ENCODE measurements at regions not wholly inside any gene's neighbourhood (a gene's known extent, or its start where the extent isn't known, plus 50 kb on each side); places are given as distances from the start of the nearest gene placed in this dataset.

DNA sequence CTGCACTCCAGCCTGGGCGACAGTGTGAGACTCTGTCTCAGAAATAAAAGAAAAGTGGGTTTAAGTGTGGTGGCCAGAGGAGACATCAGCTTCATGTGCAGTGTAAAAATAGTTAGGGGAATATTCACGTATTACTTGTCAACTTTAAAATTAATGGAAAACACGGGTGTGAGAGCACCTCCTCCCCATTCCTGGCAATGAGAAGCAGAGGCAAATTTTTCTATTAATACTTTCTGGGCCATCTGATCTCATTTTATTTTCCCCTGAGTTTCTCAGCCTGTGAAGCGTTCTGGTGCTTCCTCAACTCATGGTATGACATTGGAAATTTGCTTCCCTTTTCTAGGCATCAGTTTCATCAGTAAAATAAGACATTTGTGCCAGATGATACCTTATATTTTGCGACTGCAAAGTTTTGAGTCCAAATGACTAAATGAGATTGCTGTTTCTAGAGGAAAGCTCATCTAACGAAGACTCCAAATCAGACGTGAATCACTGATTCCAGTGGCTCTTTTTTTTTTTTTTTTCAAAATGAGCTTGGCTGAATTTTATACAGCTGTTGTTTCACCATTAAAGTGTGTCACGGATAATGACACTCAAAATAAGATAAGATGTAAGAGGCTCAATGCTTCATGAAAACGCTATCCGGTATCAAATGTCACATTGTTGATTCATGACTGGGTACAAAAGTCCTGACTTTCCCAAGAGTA lies 104.6 kb downstream of the MSX2 start:
- no peaks in the 10 kb centered on the region for H3K4me1 ChIP-seq (ENCODE audit: control insufficient read depth, insufficient read depth, low read length)
- no peaks in the 10 kb centered on the region for H3K27me3 ChIP-seq (ENCODE audit: control insufficient read depth in 1 of 2, insufficient read depth in 2 of 2, low read length in 2 of 2)
- no peak overlapping the region for H3K27ac ChIP-seq (ENCODE audit: low read length)
- H3K4me3 ChIP-seq (ENCODE audit: low read length in 2 of 2) = no peak overlapping the region
- H3K9me3 ChIP-seq (ENCODE audit: control insufficient read depth in 2 of 2, low read length in 2 of 2) = no peaks in the 10 kb centered on the region
- H3K9ac ChIP-seq (ENCODE audit: low read length in 2 of 2) = no peak overlapping the region
- H3K36me3 ChIP-seq (ENCODE audit: control insufficient read depth in 2 of 2, insufficient read depth in 2 of 2, low read length in 2 of 2) = no peaks in the 10 kb centered on the region

DNA sequence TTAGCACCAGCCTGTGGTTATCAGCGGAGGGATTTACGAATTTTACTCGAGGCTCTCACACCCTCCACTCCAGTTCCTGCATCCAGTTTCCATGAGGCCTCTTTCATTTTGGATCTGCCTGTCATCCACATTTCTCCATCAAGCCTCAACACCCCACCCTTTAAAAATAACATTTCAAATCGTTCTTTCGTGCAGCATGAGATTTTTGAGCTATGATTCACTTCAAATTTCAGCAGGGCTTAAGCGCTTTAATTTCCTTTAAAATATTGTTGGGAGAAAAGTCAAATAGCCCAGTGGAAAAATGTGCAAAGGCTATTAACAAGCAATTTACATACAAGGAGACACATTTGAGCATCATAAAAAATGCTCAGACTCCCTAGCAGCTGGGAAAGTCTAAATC lies 103.2 kb downstream of the MSX2 start:
- Histone ChIP-seq H3K4me1 (ENCODE audit: control insufficient read depth, insufficient read depth, low read length) (no peaks in the 10 kb centered on the region), H3K9me3 (ENCODE audit: control insufficient read depth in 2 of 2, low read length in 2 of 2) (no peaks in the 10 kb centered on the region), H3K4me3 (ENCODE audit: low read length in 2 of 2) (no peak overlapping the region), H3K9ac (ENCODE audit: low read length in 2 of 2) (no peak overlapping the region), H3K36me3 (ENCODE audit: control insufficient read depth in 2 of 2, insufficient read depth in 2 of 2, low read length in 2 of 2) (no peaks in the 10 kb centered on the region), H3K27me3 (ENCODE audit: control insufficient read depth in 1 of 2, insufficient read depth in 2 of 2, low read length in 2 of 2) (no peaks in the 10 kb centered on the region), H3K27ac (ENCODE audit: low read length) (no peak overlapping the region)

DNA sequence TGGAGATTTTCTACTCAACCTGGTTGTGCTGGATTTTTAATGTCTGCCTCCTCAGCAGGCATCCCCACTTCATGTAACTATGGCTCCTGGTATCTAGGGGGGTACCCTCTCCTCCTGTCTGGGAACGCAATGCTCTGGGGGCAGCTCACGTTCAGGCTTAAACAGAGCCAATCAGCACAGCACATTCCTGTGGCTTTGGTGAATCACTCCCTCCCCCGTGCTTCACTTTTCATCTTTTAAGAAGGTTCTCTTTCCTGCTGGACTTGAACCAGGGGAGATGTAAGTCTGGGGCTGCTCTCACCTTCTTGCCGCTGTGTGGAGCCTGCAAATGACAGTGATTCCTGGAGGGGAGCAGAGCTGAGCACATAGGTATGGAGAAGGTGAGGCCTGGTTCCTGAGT lies 101.2 kb downstream of the MSX2 start:
- Histone ChIP-seq H3K4me3 (ENCODE audit: low read length in 2 of 2) (no peak overlapping the region), H3K27ac (ENCODE audit: low read length) (no peak overlapping the region), H3K9ac (ENCODE audit: low read length in 2 of 2) (no peak overlapping the region), H3K36me3 (ENCODE audit: control insufficient read depth in 2 of 2, insufficient read depth in 2 of 2, low read length in 2 of 2) (no peaks in the 10 kb centered on the region), H3K27me3 (ENCODE audit: control insufficient read depth in 1 of 2, insufficient read depth in 2 of 2, low read length in 2 of 2) (no peaks in the 10 kb centered on the region), H3K9me3 (ENCODE audit: control insufficient read depth in 2 of 2, low read length in 2 of 2) (no peaks in the 10 kb centered on the region), H3K4me1 (ENCODE audit: control insufficient read depth, insufficient read depth, low read length) (no peaks in the 10 kb centered on the region)

DNA sequence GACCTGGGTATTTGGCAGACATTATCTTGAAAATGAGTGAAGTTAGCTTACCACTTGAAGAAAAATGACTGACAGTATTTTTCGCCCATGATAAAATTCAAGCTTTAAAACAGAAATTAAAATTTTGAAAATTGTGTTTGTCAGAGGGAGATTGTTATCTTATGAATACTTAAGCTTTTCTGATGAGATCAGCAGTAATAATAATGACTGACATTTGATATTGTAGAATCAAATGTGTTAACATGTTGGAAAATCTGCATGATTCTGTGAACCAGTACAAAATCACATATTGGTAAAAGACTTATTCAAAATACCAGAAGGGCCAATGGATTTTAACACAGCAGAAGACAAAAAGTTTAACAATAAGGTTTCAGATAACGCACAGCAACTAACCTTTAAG lies 94.0 kb downstream of the MSX2 start:
- no peak overlapping the region for H3K9ac ChIP-seq (ENCODE audit: low read length in 2 of 2)

GRCh38 chr5:174817610-174818009 lies 93.2 kb downstream of the MSX2 start:
- Histone ChIP-seq H3K4me3 (ENCODE audit: low read length in 2 of 2) (no peak overlapping the region), H3K36me3 (ENCODE audit: control insufficient read depth in 2 of 2, insufficient read depth in 2 of 2, low read length in 2 of 2) (no peaks in the 10 kb centered on the region), H3K4me1 (ENCODE audit: control insufficient read depth, insufficient read depth, low read length) (no peaks in the 10 kb centered on the region), H3K9me3 (ENCODE audit: control insufficient read depth in 2 of 2, low read length in 2 of 2) (no peaks in the 10 kb centered on the region), H3K27ac (ENCODE audit: low read length) (no peak overlapping the region), H3K27me3 (ENCODE audit: control insufficient read depth in 1 of 2, insufficient read depth in 2 of 2, low read length in 2 of 2) (no peaks in the 10 kb centered on the region), H3K9ac (ENCODE audit: low read length in 2 of 2) (no peak overlapping the region)

More for the DNA sequence above, 94.0 kb downstream of the MSX2 start:
- Histone ChIP-seq H3K9me3 (ENCODE audit: control insufficient read depth in 2 of 2, low read length in 2 of 2) (no peaks in the 10 kb centered on the region), H3K4me1 (ENCODE audit: control insufficient read depth, insufficient read depth, low read length) (no peaks in the 10 kb centered on the region), H3K36me3 (ENCODE audit: control insufficient read depth in 2 of 2, insufficient read depth in 2 of 2, low read length in 2 of 2) (no peaks in the 10 kb centered on the region), H3K27me3 (ENCODE audit: control insufficient read depth in 1 of 2, insufficient read depth in 2 of 2, low read length in 2 of 2) (no peaks in the 10 kb centered on the region), H3K27ac (ENCODE audit: low read length) (no peak overlapping the region), H3K4me3 (ENCODE audit: low read length in 2 of 2) (no peak overlapping the region)

DNA sequence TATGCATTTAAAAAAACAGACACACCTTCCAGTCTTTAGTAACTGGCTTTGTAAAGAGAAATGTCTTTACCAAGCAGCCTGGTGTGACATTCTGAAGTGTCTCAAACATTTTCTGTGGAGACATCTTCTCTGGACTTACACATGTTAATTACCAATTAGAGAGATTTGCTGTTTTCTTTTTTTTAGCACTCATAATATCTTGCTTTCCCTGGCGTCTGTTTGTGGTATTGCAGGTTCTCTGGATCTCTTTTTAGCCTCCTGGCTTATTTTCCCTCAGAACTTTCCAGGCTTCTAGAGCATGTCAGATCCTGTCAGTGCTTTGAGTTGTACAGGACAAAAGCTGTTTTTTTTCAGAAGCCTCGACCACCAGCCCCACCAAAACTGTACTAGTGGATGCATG lies 92.5 kb downstream of the MSX2 start:
- no peaks in the 10 kb centered on the region for H3K36me3 ChIP-seq (ENCODE audit: control insufficient read depth in 2 of 2, insufficient read depth in 2 of 2, low read length in 2 of 2)
- H3K4me1 ChIP-seq (ENCODE audit: control insufficient read depth, insufficient read depth, low read length) = no peaks in the 10 kb centered on the region
- H3K9me3 ChIP-seq (ENCODE audit: control insufficient read depth in 2 of 2, low read length in 2 of 2) = no peaks in the 10 kb centered on the region
- no peaks in the 10 kb centered on the region for H3K27me3 ChIP-seq (ENCODE audit: control insufficient read depth in 1 of 2, insufficient read depth in 2 of 2, low read length in 2 of 2)
- H3K4me3 ChIP-seq (ENCODE audit: low read length in 2 of 2) = no peak overlapping the region
- H3K9ac ChIP-seq (ENCODE audit: low read length in 2 of 2) = no peak overlapping the region
- no peak overlapping the region for H3K27ac ChIP-seq (ENCODE audit: low read length)

DNA sequence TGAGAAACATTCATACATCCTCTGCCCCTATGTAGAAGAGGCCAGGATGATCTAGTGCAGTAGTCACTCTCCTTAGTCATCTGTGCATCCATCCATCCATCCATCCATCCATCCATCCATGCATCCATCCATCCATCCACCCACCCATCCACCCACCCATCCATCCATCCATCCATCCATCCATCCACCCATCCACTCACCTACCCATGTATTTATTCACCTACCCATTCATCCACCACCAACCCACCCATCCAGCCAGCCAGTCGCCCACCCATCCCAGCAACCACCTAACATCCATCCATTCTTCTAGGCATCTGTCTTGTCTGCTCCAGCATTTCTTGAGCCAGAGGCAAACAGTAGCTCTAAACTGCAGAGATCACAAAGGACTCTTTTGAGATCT lies 87.1 kb downstream of the MSX2 start:
- no peaks in the 10 kb centered on the region for H3K27me3 ChIP-seq (ENCODE audit: control insufficient read depth in 1 of 2, insufficient read depth in 2 of 2, low read length in 2 of 2)
- H3K4me3 ChIP-seq (ENCODE audit: low read length in 2 of 2) = no peak overlapping the region
- H3K9me3 ChIP-seq (ENCODE audit: control insufficient read depth in 2 of 2, low read length in 2 of 2) = no peaks in the 10 kb centered on the region
- no peak overlapping the region for H3K27ac ChIP-seq (ENCODE audit: low read length)
- no peak overlapping the region for H3K9ac ChIP-seq (ENCODE audit: low read length in 2 of 2)
- H3K4me1 ChIP-seq (ENCODE audit: control insufficient read depth, insufficient read depth, low read length) = no peaks in the 10 kb centered on the region
- H3K36me3 ChIP-seq (ENCODE audit: control insufficient read depth in 2 of 2, insufficient read depth in 2 of 2, low read length in 2 of 2) = no peaks in the 10 kb centered on the region

- H3K27ac ChIP-seq (ENCODE audit: low read length) = no peak overlapping the region
- H3K4me1 ChIP-seq (ENCODE audit: control insufficient read depth, insufficient read depth, low read length) = no peaks in the 10 kb centered on the region
- H3K27me3 ChIP-seq (ENCODE audit: control insufficient read depth in 1 of 2, insufficient read depth in 2 of 2, low read length in 2 of 2) = no peaks in the 10 kb centered on the region
- H3K36me3 ChIP-seq (ENCODE audit: control insufficient read depth in 2 of 2, insufficient read depth in 2 of 2, low read length in 2 of 2) = no peaks in the 10 kb centered on the region
- no peak overlapping the region for H3K4me3 ChIP-seq (ENCODE audit: low read length in 2 of 2)
- no peaks in the 10 kb centered on the region for H3K9me3 ChIP-seq (ENCODE audit: control insufficient read depth in 2 of 2, low read length in 2 of 2)
- no peak overlapping the region for H3K9ac ChIP-seq (ENCODE audit: low read length in 2 of 2)
Observed at GRCh38 chr5:174810796-174811195, 86.4 kb downstream of the MSX2 start.

GRCh38 chr5:174807471-174807870 lies 83.1 kb downstream of the MSX2 start:
- Histone ChIP-seq H3K36me3 (ENCODE audit: control insufficient read depth in 2 of 2, insufficient read depth in 2 of 2, low read length in 2 of 2) (no peaks in the 10 kb centered on the region), H3K4me1 (ENCODE audit: control insufficient read depth, insufficient read depth, low read length) (no peaks in the 10 kb centered on the region), H3K27me3 (ENCODE audit: control insufficient read depth in 1 of 2, insufficient read depth in 2 of 2, low read length in 2 of 2) (no peaks in the 10 kb centered on the region), H3K9ac (ENCODE audit: low read length in 2 of 2) (no peak overlapping the region), H3K9me3 (ENCODE audit: control insufficient read depth in 2 of 2, low read length in 2 of 2) (no peaks in the 10 kb centered on the region), H3K4me3 (ENCODE audit: low read length in 2 of 2) (no peak overlapping the region), H3K27ac (ENCODE audit: low read length) (peak overlapping the region; percentile 37)

GRCh38 chr5:174806729-174807128 lies 82.3 kb downstream of the MSX2 start:
- Histone ChIP-seq H3K4me3 (ENCODE audit: low read length in 2 of 2) (no peak overlapping the region), H3K4me1 (ENCODE audit: control insufficient read depth, insufficient read depth, low read length) (peaks cover 3% of the 10 kb centered on the region), H3K9me3 (ENCODE audit: control insufficient read depth in 2 of 2, low read length in 2 of 2) (no peaks in the 10 kb centered on the region), H3K9ac (ENCODE audit: low read length in 2 of 2) (no peak overlapping the region), H3K36me3 (ENCODE audit: control insufficient read depth in 2 of 2, insufficient read depth in 2 of 2, low read length in 2 of 2) (no peaks in the 10 kb centered on the region), H3K27ac (ENCODE audit: low read length) (no peak overlapping the region), H3K27me3 (ENCODE audit: control insufficient read depth in 1 of 2, insufficient read depth in 2 of 2, low read length in 2 of 2) (no peaks in the 10 kb centered on the region)

GRCh38 chr5:174801798-174802197 lies 77.4 kb downstream of the MSX2 start:
- Histone ChIP-seq H3K36me3 (ENCODE audit: control insufficient read depth in 2 of 2, insufficient read depth in 2 of 2, low read length in 2 of 2) (no peaks in the 10 kb centered on the region), H3K27me3 (ENCODE audit: control insufficient read depth in 1 of 2, insufficient read depth in 2 of 2, low read length in 2 of 2) (peaks cover 4% of the 10 kb centered on the region in 2 donors)

More at GRCh38 chr5:174801798-174802197, 77.4 kb downstream of the MSX2 start:
- Histone ChIP-seq H3K27ac (ENCODE audit: low read length) (no peak overlapping the region), H3K9me3 (ENCODE audit: control insufficient read depth in 2 of 2, low read length in 2 of 2) (no peaks in the 10 kb centered on the region), H3K4me1 (ENCODE audit: control insufficient read depth, insufficient read depth, low read length) (peaks cover 12% of the 10 kb centered on the region), H3K9ac (ENCODE audit: low read length in 2 of 2) (no peak overlapping the region), H3K4me3 (ENCODE audit: low read length in 2 of 2) (no peak overlapping the region)

All from stomach smooth muscle (tissue), 2 donors.